IPS DF 6.9 (cell line): ENCODE measurements at regions not wholly inside any gene's neighbourhood (a gene's known extent, or its start where the extent isn't known, plus 50 kb on each side); places are given as distances from the start of the nearest gene placed in this dataset.
"Not testable (repeated sequence)": the region's sequence is repeated elsewhere in the genome, so short reads cannot be mapped to it uniquely, and the experiment has no call there.

Experiments used
- DNase-seq: peaks from one replicate; pipeline ENCODE4 v3.0.0-alpha.2; 2013; ENCODE audit warnings: low read depth, low spot score
- H3K27ac ChIP-seq: one replicate; pipeline ENCODE4 v1.5.1; 2013; ENCODE audit warnings: low read length, control low read depth
- H3K27me3 ChIP-seq: 2 replicates; pipeline ENCODE4 v1.6.1; 2013; ENCODE audit warnings: mild to moderate bottlenecking, low read length; ENCODE audit not compliant: control insufficient read depth, insufficient read depth
- H3K36me3 ChIP-seq: 2 replicates; pipeline ENCODE4 v1.6.1; 2013; ENCODE audit warnings: low read length; ENCODE audit not compliant: control insufficient read depth, insufficient read depth
- H3K4me1 ChIP-seq: 2 replicates; pipeline ENCODE4 v1.6.1; 2013; ENCODE audit warnings: low read length; ENCODE audit not compliant: control insufficient read depth, insufficient read depth
- H3K4me3 ChIP-seq: 2 replicates; pipeline ENCODE4 v1.5.1; 2013; ENCODE audit warnings: mild to moderate bottlenecking, low read length
- H3K9me3 ChIP-seq: 2 replicates; pipeline ENCODE4 v1.6.1; 2013; ENCODE audit warnings: low read length, inconsistent platforms; ENCODE audit not compliant: control insufficient read depth, insufficient read depth
- WGBS: extraction: QIAGEN DNeasy Blood & Tissue Kit; methylation state at CpG from one replicate; pipeline ENCODE4 v1.1.7; 2013; ENCODE audit warnings: mixed read lengths, missing lambda C conversion rate; ENCODE audit not compliant: insufficient read length, insufficient coverage; 5-methylcytosine and 5-hydroxymethylcytosine counted together

DNA sequence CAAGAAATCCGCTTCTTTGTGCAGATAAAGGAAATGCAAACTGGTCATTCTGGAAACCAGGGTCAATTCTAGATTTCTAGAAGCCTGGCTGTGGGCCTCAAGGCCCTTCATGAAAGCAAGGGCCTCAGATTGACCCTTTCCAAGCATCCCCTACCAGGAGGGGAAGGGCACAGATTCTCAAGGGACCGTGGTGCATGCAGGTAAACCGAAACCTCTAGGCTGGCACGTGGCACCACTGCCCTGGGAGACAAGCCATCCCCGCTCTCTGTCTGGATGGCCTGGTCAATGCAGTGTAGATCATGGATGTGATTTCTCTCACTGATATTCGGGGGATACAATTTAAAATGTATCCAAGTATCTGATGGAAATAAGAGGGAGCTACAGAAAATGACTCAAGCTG lies 69.4 kb downstream of the TOMM20 start:
- H3K27me3 ChIP-seq, result no peaks in the 10 kb centered on the region
- H3K9me3 ChIP-seq, result no peaks in the 10 kb centered on the region
- no peak for DNase-seq
- H3K4me1 ChIP-seq, result peaks cover 4% of the 10 kb centered on the region
- no CpG with 5 or more reads among the region's 6 CpGs for WGBS
- no peaks in the 10 kb centered on the region for H3K36me3 ChIP-seq
- H3K27ac ChIP-seq, result no peak overlapping the region
- H3K4me3 ChIP-seq, result no peak overlapping the region

DNA sequence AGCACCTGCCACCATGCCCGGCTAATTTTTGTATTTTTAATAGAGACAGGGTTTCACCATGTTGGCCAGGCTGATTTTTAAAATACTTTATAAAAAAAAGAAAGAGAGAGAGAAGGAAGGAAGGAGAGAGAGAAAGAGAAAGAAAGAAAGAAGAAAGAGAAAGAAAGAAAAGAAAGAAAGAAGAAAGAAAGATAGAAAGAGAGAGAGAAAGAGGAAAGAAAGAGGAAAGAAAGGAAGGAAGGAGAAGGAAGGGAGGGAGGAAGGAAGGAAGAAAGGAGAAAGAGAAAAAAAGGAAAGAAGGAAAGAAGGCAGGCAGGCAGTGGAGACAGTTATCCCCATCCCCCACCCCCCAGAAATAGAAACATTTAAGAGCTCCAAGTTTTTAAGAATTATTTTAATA lies 69.9 kb downstream of the TOMM20 start:
- H3K27ac ChIP-seq, result no peak overlapping the region
- H3K4me1 ChIP-seq, result peaks cover 4% of the 10 kb centered on the region
- H3K27me3 ChIP-seq, result no peaks in the 10 kb centered on the region
- no peak overlapping the region for H3K4me3 ChIP-seq
- H3K36me3 ChIP-seq, result no peaks in the 10 kb centered on the region
- no peak for DNase-seq
- H3K9me3 ChIP-seq, result no peaks in the 10 kb centered on the region
- no CpG with 5 or more reads among the region's 1 CpG for WGBS

DNA sequence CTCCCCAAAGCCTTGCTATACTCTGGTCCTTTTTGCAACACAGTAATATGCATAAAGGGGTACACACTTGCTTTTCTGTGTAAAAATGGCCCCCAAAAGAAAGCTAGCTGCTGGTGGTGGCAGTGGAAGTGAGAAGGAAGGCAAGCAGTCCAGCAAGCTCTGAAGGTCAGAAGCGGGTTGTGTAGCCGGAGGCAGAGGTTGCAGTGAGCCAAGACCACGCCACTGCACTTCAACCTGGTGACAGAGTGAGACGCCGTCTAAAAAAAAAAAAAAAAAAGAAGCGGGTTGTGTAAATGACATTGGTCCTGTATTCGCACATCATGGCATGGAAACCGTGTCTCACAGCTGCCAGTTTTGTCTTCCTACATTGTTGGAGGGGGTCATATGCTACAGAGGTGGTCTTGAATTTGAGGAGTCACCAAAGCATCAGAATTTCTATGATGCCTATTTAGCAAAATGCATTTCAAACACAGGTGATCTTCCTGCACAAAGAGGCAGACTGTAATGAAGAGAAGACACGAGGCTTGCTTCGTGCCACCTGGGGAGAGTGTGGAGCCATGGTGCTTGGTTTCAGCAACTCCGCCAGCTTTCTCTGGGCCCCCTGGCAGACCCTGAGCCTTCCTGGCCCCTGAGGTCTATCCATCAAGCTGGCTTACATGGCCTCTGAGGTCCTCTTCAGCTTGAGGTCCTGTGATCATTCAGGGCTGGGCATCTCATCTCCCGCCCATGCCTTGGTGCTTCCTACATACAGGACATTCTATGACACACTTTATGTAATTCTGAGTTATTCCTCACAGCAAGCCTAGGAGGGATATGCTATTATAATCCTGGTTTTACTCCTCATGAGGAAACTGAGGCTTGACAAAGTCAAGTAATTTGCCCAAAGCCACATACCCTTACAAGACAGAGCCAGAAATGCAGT lies 71.0 kb downstream of the TOMM20 start:
- no peak overlapping the region for H3K27ac ChIP-seq
- H3K4me1 ChIP-seq, result peaks cover 4% of the 10 kb centered on the region

DNA sequence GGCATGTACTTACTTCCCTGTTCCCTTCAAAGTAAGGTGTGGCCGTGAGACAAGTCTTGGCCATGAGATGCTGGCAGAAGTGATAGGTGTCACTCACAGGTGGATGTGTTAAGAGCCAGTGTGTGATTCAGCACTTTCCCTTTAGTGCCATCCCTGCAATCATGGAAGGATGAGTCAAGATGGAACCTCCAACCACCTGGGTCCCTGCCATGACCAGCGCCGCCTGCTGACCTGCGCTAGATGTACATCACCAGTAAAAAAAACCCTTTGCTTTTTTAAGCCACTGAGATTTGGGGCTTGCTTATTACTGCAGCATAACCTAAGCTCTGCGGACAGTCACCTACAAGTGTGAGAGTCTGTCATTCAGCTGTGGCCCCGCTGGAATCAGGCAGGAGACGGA lies 71.7 kb downstream of the TOMM20 start:
- no CpG with 5 or more reads among the region's 7 CpGs for WGBS
- H3K9me3 ChIP-seq, result no peaks in the 10 kb centered on the region
- no peaks in the 10 kb centered on the region for H3K27me3 ChIP-seq
- H3K27ac ChIP-seq, result no peak overlapping the region
- no peaks in the 10 kb centered on the region for H3K36me3 ChIP-seq
- H3K4me3 ChIP-seq, result no peak overlapping the region
- H3K4me1 ChIP-seq, result peaks cover 4% of the 10 kb centered on the region; the same call in 1 of the 2 replicates
- DNase-seq, result no peak

More for the DNA sequence above, 71.0 kb downstream of the TOMM20 start:
- Histone ChIP-seq H3K36me3 (no peaks in the 10 kb centered on the region), H3K9me3 (no peaks in the 10 kb centered on the region), H3K27me3 (no peaks in the 10 kb centered on the region), H3K4me3 (no peak overlapping the region)
- no peak for DNase-seq
- whole genome bisulfite sequencing, result no CpG with 5 or more reads among the region's 12 CpGs

DNA sequence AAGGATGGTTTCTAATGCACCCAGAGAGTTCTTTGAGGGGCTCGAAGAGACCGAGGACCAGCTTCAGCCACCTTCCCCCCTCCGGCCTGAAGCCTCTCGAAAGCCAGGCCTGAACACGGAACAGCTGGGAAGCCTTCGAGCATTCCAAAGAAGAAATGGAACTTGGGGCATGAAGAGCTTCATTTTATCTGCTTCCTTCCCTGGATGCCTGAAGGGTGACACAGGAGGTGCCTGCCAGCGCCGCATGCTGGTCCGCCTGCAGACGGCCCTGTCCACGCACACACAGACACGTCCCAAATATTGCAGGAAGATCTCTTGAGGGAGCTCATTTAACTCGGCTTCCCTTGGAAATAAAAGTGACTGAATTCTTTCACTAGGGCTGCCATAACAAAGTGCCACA lies 73.7 kb downstream of the TOMM20 start:
- Histone ChIP-seq H3K36me3 (no peaks in the 10 kb centered on the region), H3K27ac (no peak overlapping the region), H3K27me3 (no peaks in the 10 kb centered on the region), H3K4me3 (no peak overlapping the region), H3K4me1 (no peaks in the 10 kb centered on the region), H3K9me3 (no peaks in the 10 kb centered on the region)
- no CpG with 5 or more reads among the region's 13 CpGs for WGBS
- DNase-seq, result no peak

DNA sequence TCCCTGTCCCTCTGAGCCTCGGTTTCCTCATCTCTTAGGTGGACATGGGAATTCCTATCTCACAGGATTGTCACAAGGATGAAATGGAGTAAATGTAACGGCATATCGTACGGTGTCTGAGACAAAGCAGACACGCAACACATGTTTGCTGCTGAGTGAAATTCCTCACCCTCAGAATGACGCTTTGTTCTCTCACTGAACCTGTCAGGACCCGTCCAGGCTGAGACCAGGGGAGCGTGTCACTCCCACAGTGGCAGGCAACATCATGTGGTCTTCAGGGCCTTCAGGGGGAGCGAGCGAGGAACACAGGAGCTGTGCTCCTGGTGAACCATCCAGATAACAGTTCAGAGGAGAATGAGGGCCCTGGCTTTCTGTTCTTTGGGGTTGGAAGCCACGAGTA lies 74.2 kb downstream of the TOMM20 start:
- Histone ChIP-seq H3K4me1 (no peaks in the 10 kb centered on the region), H3K27me3 (no peaks in the 10 kb centered on the region), H3K4me3 (no peak overlapping the region), H3K36me3 (no peaks in the 10 kb centered on the region), H3K9me3 (no peaks in the 10 kb centered on the region), H3K27ac (no peak overlapping the region)
- DNase-seq, result no peak
- no CpG with 5 or more reads among the region's 11 CpGs for WGBS

DNA sequence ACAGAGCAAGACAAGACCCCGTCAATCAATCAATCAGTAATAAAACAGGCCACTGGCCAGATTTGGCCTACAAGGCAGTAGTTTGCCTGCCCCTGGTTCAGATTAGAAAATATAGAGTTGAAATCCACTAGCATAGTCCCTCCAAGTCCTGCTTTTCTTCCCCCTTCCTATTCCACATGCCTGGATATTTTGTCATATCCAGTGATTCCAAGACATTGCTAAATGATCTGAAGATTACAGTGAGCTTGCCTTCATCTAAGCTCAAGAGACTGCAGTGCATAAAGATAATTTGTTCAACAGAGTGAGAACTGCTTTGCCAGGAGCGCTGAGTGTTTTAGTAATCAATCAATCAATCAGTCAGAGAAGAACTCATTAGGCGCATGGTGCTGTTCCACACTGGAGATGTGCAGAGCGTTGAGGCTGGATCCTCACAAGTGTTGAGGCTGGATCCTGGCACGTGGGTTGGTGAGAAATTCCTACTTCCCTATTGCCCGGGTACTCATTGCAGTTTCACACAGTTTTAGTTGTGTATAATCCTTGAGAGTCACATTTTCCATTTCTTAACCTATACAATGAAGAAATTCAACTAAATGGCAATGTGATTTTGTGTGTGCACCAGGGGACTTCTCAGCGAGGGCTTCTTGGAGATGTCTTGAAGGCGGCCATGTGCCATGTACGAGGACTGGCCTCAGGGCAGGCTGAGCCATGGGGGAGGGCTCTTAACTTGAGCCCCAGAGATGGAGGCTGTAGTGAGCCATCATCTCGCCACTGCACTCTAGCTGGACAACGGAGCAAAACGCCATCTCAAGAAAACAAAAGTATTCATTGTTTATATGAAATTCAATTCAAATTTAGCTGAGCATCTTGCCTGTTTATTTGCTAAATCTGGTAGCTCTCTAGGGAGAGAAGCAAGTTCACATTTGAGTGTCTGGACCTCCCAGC lies 76.3 kb downstream of the TOMM20 start:
- no peaks in the 10 kb centered on the region for H3K27me3 ChIP-seq
- H3K36me3 ChIP-seq, result no peaks in the 10 kb centered on the region
- no CpG with 5 or more reads among the region's 12 CpGs for WGBS
- no peaks in the 10 kb centered on the region for H3K4me1 ChIP-seq
- DNase-seq, result no peak
- no peak overlapping the region for H3K4me3 ChIP-seq
- no peak overlapping the region for H3K27ac ChIP-seq
- no peaks in the 10 kb centered on the region for H3K9me3 ChIP-seq

DNA sequence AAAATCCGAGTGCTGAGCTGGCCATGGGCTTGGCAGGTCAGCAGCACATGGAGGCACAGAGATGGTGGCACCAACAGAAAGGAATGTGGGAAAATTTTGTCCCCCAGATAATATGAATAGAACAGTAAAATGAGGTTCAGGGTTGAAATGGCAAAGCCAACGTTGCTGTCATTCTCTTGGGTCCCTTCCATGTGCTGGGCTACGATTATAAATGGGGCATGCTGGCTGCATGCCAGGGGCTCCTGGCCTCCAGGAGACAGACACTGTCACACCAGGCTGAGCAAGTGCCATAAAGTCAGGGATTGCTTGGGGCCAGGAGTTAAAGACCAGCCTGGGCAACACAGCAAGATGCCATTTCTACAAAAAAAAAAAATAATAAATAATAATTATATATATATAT lies 77.1 kb downstream of the TOMM20 start:
- no CpG with 5 or more reads among the region's 3 CpGs for WGBS
- H3K36me3 ChIP-seq, result no peaks in the 10 kb centered on the region
- DNase-seq, result no peak
- no peaks in the 10 kb centered on the region for H3K9me3 ChIP-seq
- H3K4me3 ChIP-seq, result no peak overlapping the region
- H3K27me3 ChIP-seq, result no peaks in the 10 kb centered on the region
- no peaks in the 10 kb centered on the region for H3K4me1 ChIP-seq
- no peak overlapping the region for H3K27ac ChIP-seq

DNA sequence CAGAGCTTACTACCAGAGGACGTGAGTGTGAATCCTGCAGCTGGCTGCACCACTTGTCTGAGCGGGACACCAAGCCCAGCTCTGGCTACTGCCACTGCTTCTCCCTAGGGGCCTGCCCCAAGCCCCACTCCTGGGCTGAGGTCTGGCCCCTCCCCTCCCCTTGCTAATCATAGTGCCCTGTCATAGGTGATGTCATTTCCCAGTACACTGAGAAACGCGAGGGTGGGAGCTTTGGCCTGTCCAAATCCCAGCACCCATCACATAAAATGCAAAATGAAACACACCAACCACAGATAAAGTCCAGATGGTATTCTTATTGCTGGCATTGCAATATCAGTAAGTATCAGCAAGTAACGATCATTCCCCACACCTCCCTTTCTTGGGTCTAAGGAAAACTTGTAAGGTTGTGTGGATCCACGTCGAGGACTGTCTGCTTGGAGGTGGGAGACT lies 77.7 kb downstream of the TOMM20 start:
- Histone ChIP-seq H3K27ac (no peak overlapping the region), H3K9me3 (no peaks in the 10 kb centered on the region), H3K27me3 (no peaks in the 10 kb centered on the region), H3K36me3 (no peaks in the 10 kb centered on the region), H3K4me1 (no peaks in the 10 kb centered on the region), H3K4me3 (no peak overlapping the region)
- WGBS, result no CpG with 5 or more reads among the region's 7 CpGs
- DNase-seq, result no peak

DNA sequence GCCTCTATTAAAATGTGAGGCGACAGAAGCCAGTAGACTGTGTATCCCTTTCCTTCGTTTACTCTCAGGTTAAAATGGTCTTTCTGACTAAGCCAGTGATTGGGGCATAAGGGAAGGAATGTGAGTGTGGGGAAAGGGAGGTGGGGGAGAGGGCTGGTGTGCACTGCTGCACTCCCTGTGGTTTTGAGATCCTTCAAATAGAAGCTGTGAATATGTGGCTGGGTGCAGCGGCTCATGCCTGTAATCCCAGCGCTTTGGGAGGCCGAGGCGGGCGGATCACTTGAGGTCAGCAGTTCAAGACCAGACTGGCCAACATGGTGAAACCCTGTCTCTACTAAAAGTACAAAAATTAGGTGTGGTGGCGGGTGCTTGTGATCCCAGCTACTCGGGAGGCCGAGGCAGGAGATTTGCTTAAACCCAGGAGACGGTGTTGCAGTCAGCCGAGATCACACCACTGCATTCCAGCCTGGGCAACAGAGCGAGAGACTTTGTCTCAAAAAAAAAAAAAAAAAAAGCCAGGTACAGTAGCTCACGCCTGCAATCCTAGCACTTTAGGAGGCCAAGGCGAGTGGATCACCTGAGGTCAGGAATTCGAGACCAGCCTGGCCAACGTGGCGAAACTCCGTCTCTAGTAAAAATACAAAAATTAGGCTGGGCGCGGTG lies 78.8 kb downstream of the TOMM20 start:
- H3K36me3 ChIP-seq, DNase-seq, H3K27me3 ChIP-seq, H3K27ac ChIP-seq, H3K4me3 ChIP-seq, H3K9me3 ChIP-seq, H3K4me1 ChIP-seq: not testable (repeated sequence)
- WGBS, result no CpG with 5 or more reads among the region's 21 CpGs
